ENCODE measurements at regions not wholly inside any gene's neighbourhood (a gene's known extent, or its start where the extent isn't known, plus 50 kb on each side); places are given as distances from the start of the nearest gene placed in this dataset.

GRCh38 chr1:17973694-17974093, 133.9 kb upstream of the IGSF21 start:
- Mint-ChIP-seq H3K36me3 (ENCODE audit: low read depth) (no peaks in the 10 kb centered on the region), H3K27me3 (ENCODE audit: insufficient read depth) (peaks cover 14% of the 10 kb centered on the region)

GRCh38 chr1:17976854-17977253, 130.7 kb upstream of the IGSF21 start:
- no peak for DNase-seq
- no peak overlapping the region for H3K4me3 ChIP-seq (ENCODE audit: low read length)
- no peaks in the 10 kb centered on the region for H3K36me3 ChIP-seq (ENCODE audit: control insufficient read depth, insufficient read depth, low read length)
- H3K27me3 Mint-ChIP-seq (ENCODE audit: insufficient read depth), result peaks cover 15% of the 10 kb centered on the region
- H3K27ac Mint-ChIP-seq, result no peak overlapping the region
- no peak overlapping the region for H3K27ac ChIP-seq (ENCODE audit: low read depth, low read length)
- H3K4me1 Mint-ChIP-seq, result peaks cover 4% of the 10 kb centered on the region
- TF ChIP-seq CTCF (conservative IDR thresholded peaks at IDR 0.05), result no peak
- H3K36me3 Mint-ChIP-seq (ENCODE audit: low read depth), result no peaks in the 10 kb centered on the region
- H3K9ac ChIP-seq (ENCODE audit: extremely low read depth, low read length, poor library complexity, severe bottlenecking), result no peak overlapping the region
- H3K27me3 ChIP-seq (ENCODE audit: control insufficient read depth, insufficient read depth, low read length, poor library complexity, severe bottlenecking), result peaks cover 8% of the 10 kb centered on the region
- H3K9me3 ChIP-seq (ENCODE audit: control insufficient read depth, low read length), result no peaks in the 10 kb centered on the region
- H3K4me1 ChIP-seq (ENCODE audit: control insufficient read depth, insufficient read depth, low read length), result no peaks in the 10 kb centered on the region
- no peak overlapping the region for H3K4me3 Mint-ChIP-seq
- H3K9me3 Mint-ChIP-seq, result no peaks in the 10 kb centered on the region

More at GRCh38 chr1:17973694-17974093, 133.9 kb upstream of the IGSF21 start:
- Histone ChIP-seq H3K27ac (ENCODE audit: low read depth, low read length) (no peak overlapping the region), H3K4me1 (ENCODE audit: control insufficient read depth, insufficient read depth, low read length) (no peaks in the 10 kb centered on the region), H3K4me3 (ENCODE audit: low read length) (no peak overlapping the region), H3K9me3 (ENCODE audit: control insufficient read depth, low read length) (no peaks in the 10 kb centered on the region), H3K36me3 (ENCODE audit: control insufficient read depth, insufficient read depth, low read length) (no peaks in the 10 kb centered on the region), H3K9ac (ENCODE audit: extremely low read depth, low read length, poor library complexity, severe bottlenecking) (no peak overlapping the region), H3K27me3 (ENCODE audit: control insufficient read depth, insufficient read depth, low read length, poor library complexity, severe bottlenecking) (peaks cover 8% of the 10 kb centered on the region)
- Mint-ChIP-seq H3K4me1 (peaks cover 4% of the 10 kb centered on the region), H3K9me3 (no peaks in the 10 kb centered on the region), H3K27ac (no peak overlapping the region), H3K4me3 (no peak overlapping the region)
- TF ChIP-seq CTCF (conservative IDR thresholded peaks at IDR 0.05), result no peak
- DNase-seq, result peak; percentile 64
- WGBS, 2 experiments (ENCODE audit: insufficient coverage in 1 of 2, insufficient read length in 1 of 2), result 53 to 57% methylated on average over 7 to 8 of the region's 8 CpGs

DNA sequence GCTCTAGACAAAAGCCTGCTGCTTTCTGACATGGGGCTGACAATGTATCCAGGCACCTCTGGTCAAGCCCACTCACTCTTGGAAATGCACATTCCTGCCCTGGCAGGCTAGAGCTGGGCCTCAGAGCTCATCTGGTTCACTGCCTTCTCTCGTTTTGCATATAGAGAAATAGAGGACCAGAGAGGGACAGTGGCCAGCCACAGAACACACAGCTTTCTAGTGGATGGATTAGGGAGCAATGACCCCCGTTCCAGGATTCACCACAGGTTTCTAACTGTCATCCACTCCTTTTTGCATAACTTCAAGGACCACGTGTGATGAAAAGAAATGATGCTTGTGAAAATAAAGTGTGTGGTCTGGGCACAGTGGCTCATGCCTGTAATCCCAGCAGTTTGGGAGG, 129.6 kb upstream of the IGSF21 start:
- no peak overlapping the region for H3K27ac Mint-ChIP-seq
- no peaks in the 10 kb centered on the region for H3K36me3 ChIP-seq (ENCODE audit: control insufficient read depth, insufficient read depth, low read length)
- no peaks in the 10 kb centered on the region for H3K36me3 Mint-ChIP-seq (ENCODE audit: low read depth)
- no peak for TF ChIP-seq CTCF (conservative IDR thresholded peaks at IDR 0.05)
- H3K27ac ChIP-seq (ENCODE audit: low read depth, low read length), result no peak overlapping the region
- H3K4me1 Mint-ChIP-seq, result peaks cover 4% of the 10 kb centered on the region
- 85 to 100% methylated on average over 1 to 3 of the region's 3 CpGs for WGBS, 2 experiments (ENCODE audit: insufficient coverage in 1 of 2, insufficient read length in 1 of 2)
- H3K9me3 Mint-ChIP-seq, result no peaks in the 10 kb centered on the region
- H3K27me3 Mint-ChIP-seq (ENCODE audit: insufficient read depth), result peaks cover 13% of the 10 kb centered on the region
- H3K9me3 ChIP-seq (ENCODE audit: control insufficient read depth, low read length), result no peaks in the 10 kb centered on the region
- no peak overlapping the region for H3K4me3 ChIP-seq (ENCODE audit: low read length)
- H3K4me3 Mint-ChIP-seq, result no peak overlapping the region
- peaks cover 13% of the 10 kb centered on the region for H3K27me3 ChIP-seq (ENCODE audit: control insufficient read depth, insufficient read depth, low read length, poor library complexity, severe bottlenecking)
- no peak overlapping the region for H3K9ac ChIP-seq (ENCODE audit: extremely low read depth, low read length, poor library complexity, severe bottlenecking)
- DNase-seq, result no peak
- no peaks in the 10 kb centered on the region for H3K4me1 ChIP-seq (ENCODE audit: control insufficient read depth, insufficient read depth, low read length)

Data from endodermal cell (in vitro differentiated cells).